Duodenal mucosa (tissue), 2 donors: ENCODE measurements at regions not wholly inside any gene's neighbourhood (a gene's known extent, or its start where the extent isn't known, plus 50 kb on each side); places are given as distances from the start of the nearest gene placed in this dataset.

ENCODE experiments used
- H3K27ac ChIP-seq: one replicate; pipeline ENCODE4 v1.7.0; 2013; ENCODE audit warnings: low read depth, low read length
- H3K27me3 ChIP-seq, 2 donors: one replicate each; pipeline ENCODE4 v1.7.0; 2013; ENCODE audit warnings: low read length in 2 of 2, control low read depth in 1 of 2; ENCODE audit not compliant: insufficient read depth in 2 of 2, control insufficient read depth in 1 of 2
- H3K36me3 ChIP-seq, 2 donors: one replicate each; pipeline ENCODE4 v1.7.0; 2013; ENCODE audit warnings: low read length in 2 of 2, control low read depth in 1 of 2; ENCODE audit not compliant: insufficient read depth in 2 of 2, control insufficient read depth in 1 of 2
- H3K4me1 ChIP-seq, 2 donors: one replicate each; pipeline ENCODE4 v1.7.0; 2013; ENCODE audit warnings: low read length in 2 of 2, control low read depth in 1 of 2; ENCODE audit not compliant: insufficient read depth in 2 of 2, control insufficient read depth in 1 of 2
- H3K4me3 ChIP-seq, 2 donors: one replicate each; pipeline ENCODE4 v1.7.0; 2013; ENCODE audit warnings: low read length in 2 of 2, low read depth in 1 of 2
- H3K9ac ChIP-seq, 2 donors: one replicate each; pipeline ENCODE4 v1.7.0; 2013; ENCODE audit warnings: low read length in 2 of 2, low read depth in 1 of 2
- H3K9me3 ChIP-seq, 2 donors: one replicate each; pipeline ENCODE4 v1.7.0; 2013; ENCODE audit warnings: low read length in 2 of 2, control low read depth in 1 of 2; ENCODE audit not compliant: control insufficient read depth in 1 of 2

DNA sequence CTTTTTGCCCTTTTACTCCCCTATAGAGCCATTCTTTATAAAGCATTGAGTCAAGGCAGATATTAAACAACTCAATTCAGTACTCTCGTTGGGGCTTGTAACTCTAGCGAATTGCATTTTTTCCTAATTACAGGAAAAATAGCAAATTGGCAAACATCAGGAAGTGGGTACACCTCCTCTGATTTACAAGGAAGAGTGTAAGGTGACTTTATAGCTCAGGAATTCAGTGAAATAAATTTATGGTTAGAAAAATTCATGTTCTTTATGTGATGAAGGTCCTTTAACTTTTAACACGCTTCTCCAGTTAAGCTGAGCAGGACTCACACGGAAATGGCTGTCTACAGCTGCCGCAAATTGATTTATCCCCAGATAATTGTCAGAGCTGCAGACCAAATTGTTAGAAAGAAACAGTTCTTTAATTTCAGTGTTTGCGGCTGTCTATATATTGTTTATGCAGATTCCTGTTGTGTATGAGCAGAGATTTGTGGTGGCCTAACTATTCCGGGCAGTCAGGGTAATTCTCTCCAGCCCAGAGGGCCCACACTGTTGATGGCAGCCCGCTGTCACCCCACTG lies 151.1 kb upstream of the MKI67 start:
- no peak overlapping the region for H3K9ac ChIP-seq
- H3K4me3 ChIP-seq, result no peak overlapping the region
- peaks cover 7 to 9% of the 10 kb centered on the region in 2 donors for H3K27me3 ChIP-seq
- no peaks in the 10 kb centered on the region for H3K9me3 ChIP-seq
- H3K36me3 ChIP-seq, result no peaks in the 10 kb centered on the region
- no peak overlapping the region for H3K27ac ChIP-seq
- H3K4me1 ChIP-seq, result no peaks in the 10 kb centered on the region

GRCh38 chr10:128278362-128278761 lies 152.1 kb upstream of the MKI67 start:
- no peak overlapping the region for H3K9ac ChIP-seq
- no peaks in the 10 kb centered on the region for H3K4me1 ChIP-seq
- no peak overlapping the region for H3K27ac ChIP-seq
- peaks cover 5 to 9% of the 10 kb centered on the region in 2 donors for H3K27me3 ChIP-seq
- no peak overlapping the region for H3K4me3 ChIP-seq
- H3K36me3 ChIP-seq, result no peaks in the 10 kb centered on the region
- no peaks in the 10 kb centered on the region for H3K9me3 ChIP-seq

GRCh38 chr10:128280271-128280670 lies 154.0 kb upstream of the MKI67 start:
- Histone ChIP-seq H3K27ac (no peak overlapping the region), H3K4me1 (no peaks in the 10 kb centered on the region), H3K9me3 (no peaks in the 10 kb centered on the region), H3K36me3 (no peaks in the 10 kb centered on the region), H3K27me3 (peaks cover 5 to 16% of the 10 kb centered on the region in 2 donors), H3K9ac (no peak overlapping the region), H3K4me3 (no peak overlapping the region)

GRCh38 chr10:128281343-128281742 lies 155.1 kb upstream of the MKI67 start:
- Histone ChIP-seq H3K27me3 (peaks cover 10 to 15% of the 10 kb centered on the region in 2 donors), H3K9me3 (no peaks in the 10 kb centered on the region), H3K9ac (no peak overlapping the region), H3K27ac (no peak overlapping the region), H3K36me3 (no peaks in the 10 kb centered on the region), H3K4me1 (no peaks in the 10 kb centered on the region), H3K4me3 (no peak overlapping the region)

- Histone ChIP-seq H3K9me3 (no peaks in the 10 kb centered on the region), H3K4me1 (no peaks in the 10 kb centered on the region), H3K27ac (no peak overlapping the region), H3K9ac (no peak overlapping the region), H3K36me3 (no peaks in the 10 kb centered on the region), H3K4me3 (no peak overlapping the region), H3K27me3 (peaks cover 9 to 16% of the 10 kb centered on the region in 2 donors)
These were observed 155.6 kb upstream of the MKI67 start for GRCh38 chr10:128281861-128282260.

- Histone ChIP-seq H3K27me3 (peaks cover 18 to 29% of the 10 kb centered on the region in 2 donors), H3K9me3 (no peaks in the 10 kb centered on the region), H3K4me1 (no peaks in the 10 kb centered on the region), H3K4me3 (no peak overlapping the region), H3K9ac (no peak overlapping the region), H3K27ac (no peak overlapping the region), H3K36me3 (no peaks in the 10 kb centered on the region)
These were observed 160.0 kb upstream of the MKI67 start for GRCh38 chr10:128286141-128286761.

DNA sequence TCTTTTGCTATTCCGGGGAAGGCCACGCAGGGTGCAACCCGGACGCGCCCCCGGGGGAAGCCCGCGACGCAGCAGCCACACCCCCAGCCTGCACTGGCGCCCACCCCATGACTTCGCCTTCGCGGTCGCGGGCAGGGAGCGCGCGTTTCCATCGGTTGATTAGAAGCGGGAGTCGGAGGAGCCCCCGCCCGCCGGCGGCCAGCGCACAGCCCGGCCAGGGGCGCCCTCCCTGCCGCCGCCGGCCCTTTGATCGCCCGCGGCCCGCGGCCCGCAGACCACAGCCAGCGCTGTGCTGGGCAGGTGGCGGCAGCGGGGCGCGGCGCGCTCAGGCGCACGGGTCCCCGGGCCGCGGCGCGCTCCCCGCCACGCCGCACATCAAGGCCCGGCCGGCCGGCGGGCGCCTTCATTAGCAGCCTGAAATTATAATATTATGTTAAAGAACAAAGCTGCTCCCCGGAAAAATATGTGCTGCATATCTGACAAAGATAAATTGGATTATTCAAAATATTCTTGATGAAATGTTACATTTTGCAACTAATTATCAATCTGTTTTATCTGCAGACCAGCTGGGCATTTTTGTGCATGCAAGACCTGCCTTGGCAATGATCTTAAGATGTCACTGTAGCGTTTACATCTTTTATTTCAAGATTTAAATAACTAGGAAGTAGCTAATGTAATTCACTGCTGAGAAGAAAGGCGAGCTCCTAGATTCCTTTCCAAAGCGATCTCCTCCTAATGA lies 160.7 kb upstream of the MKI67 start:
- H3K9ac ChIP-seq, result no peak overlapping the region
- no peak overlapping the region for H3K4me3 ChIP-seq
- peaks cover 18 to 29% of the 10 kb centered on the region in 2 donors for H3K27me3 ChIP-seq
- no peaks in the 10 kb centered on the region for H3K4me1 ChIP-seq
- H3K9me3 ChIP-seq, result no peaks in the 10 kb centered on the region
- H3K36me3 ChIP-seq, result no peaks in the 10 kb centered on the region
- no peak overlapping the region for H3K27ac ChIP-seq

- no peak overlapping the region for H3K27ac ChIP-seq
- H3K9ac ChIP-seq, result no peak overlapping the region
- no peak overlapping the region for H3K4me3 ChIP-seq
- no peaks in the 10 kb centered on the region for H3K4me1 ChIP-seq
- H3K27me3 ChIP-seq, result peaks cover 18 to 29% of the 10 kb centered on the region in 2 donors
- H3K9me3 ChIP-seq, result no peaks in the 10 kb centered on the region
- no peaks in the 10 kb centered on the region for H3K36me3 ChIP-seq
These were observed 161.7 kb upstream of the MKI67 start for GRCh38 chr10:128287921-128288320.

GRCh38 chr10:128289621-128290020 lies 163.4 kb upstream of the MKI67 start:
- Histone ChIP-seq H3K27me3 (peaks cover 14 to 29% of the 10 kb centered on the region in 2 donors), H3K4me1 (no peaks in the 10 kb centered on the region), H3K4me3 (no peak overlapping the region), H3K36me3 (no peaks in the 10 kb centered on the region), H3K9me3 (no peaks in the 10 kb centered on the region), H3K9ac (no peak overlapping the region), H3K27ac (no peak overlapping the region)

GRCh38 chr10:128295003-128295402 lies 168.8 kb upstream of the MKI67 start:
- Histone ChIP-seq H3K27ac (no peak overlapping the region), H3K27me3 (no peaks in the 10 kb centered on the region), H3K36me3 (no peaks in the 10 kb centered on the region), H3K4me3 (no peak overlapping the region), H3K9ac (no peak overlapping the region), H3K9me3 (no peaks in the 10 kb centered on the region), H3K4me1 (no peaks in the 10 kb centered on the region)
